Fibroblast of lung (primary cell): ENCODE measurements at regions not wholly inside any gene's neighbourhood (a gene's known extent, or its start where the extent isn't known, plus 50 kb on each side); places are given as distances from the start of the nearest gene placed in this dataset.

ENCODE experiments used
- DNase-seq, 2 donors: peaks; one replicate each; pipeline versions ENCODE4 v3.0.0 to v3.0.0-alpha.2; 2010; ENCODE audit warnings: low read depth in 2 of 2
- H2AFZ ChIP-seq: 2 replicates; pipeline ENCODE4 v1.5.1; 2012; ENCODE audit warnings: low read length, control low read depth, inconsistent platforms
- H3K27ac ChIP-seq: 2 replicates; pipeline ENCODE4 v1.5.1; 2011; ENCODE audit warnings: low read length, control low read depth; ENCODE audit not compliant: insufficient read depth
- H3K27me3 ChIP-seq: 2 replicates; pipeline ENCODE4 v1.5.1; 2011; ENCODE audit warnings: mild to moderate bottlenecking, low read length; ENCODE audit not compliant: control insufficient read depth, insufficient read depth
- H3K36me3 ChIP-seq: 2 replicates; pipeline ENCODE4 v1.5.1; 2011; ENCODE audit warnings: low read length; ENCODE audit not compliant: control insufficient read depth, insufficient read depth
- H3K4me1 ChIP-seq: 2 replicates; pipeline ENCODE4 v1.5.1; 2011; ENCODE audit warnings: low read length; ENCODE audit not compliant: control insufficient read depth, insufficient read depth; ENCODE audit errors: extremely low read depth
- H3K4me2 ChIP-seq: 2 replicates; pipeline ENCODE4 v1.5.1; 2011; ENCODE audit warnings: low read length, control low read depth; ENCODE audit not compliant: insufficient read depth; ENCODE audit errors: extremely low read depth
- H3K4me3 ChIP-seq, 4 experiments: fragments of 200-600 bp in 1 of 4; sonication (generic) in 1 of 4; replicated peaks in 1 of 4; 2 replicates each; pipeline ENCODE4 v1.5.1; 2011 to 2016; ENCODE audit warnings: low read length in 4 of 4, low read depth in 3 of 4, mild to moderate bottlenecking in 3 of 4, control low read depth in 2 of 4, inconsistent platforms in 1 of 4, mixed read lengths in 1 of 4; ENCODE audit not compliant: insufficient read depth in 1 of 4; ENCODE audit errors: control extremely low read depth in 1 of 4
- H3K79me2 ChIP-seq: 2 replicates; pipeline ENCODE4 v1.5.1; 2012; ENCODE audit warnings: mild to moderate bottlenecking, low read length, inconsistent platforms; ENCODE audit not compliant: control insufficient read depth, insufficient read depth
- H3K9ac ChIP-seq: 2 replicates; pipeline ENCODE4 v1.5.1; 2011; ENCODE audit warnings: mild to moderate bottlenecking, low read length, control low read depth; ENCODE audit not compliant: insufficient read depth
- H3K9me3 ChIP-seq: 2 replicates; pipeline ENCODE4 v1.5.1; 2012; ENCODE audit warnings: low read depth, low read length; ENCODE audit not compliant: control insufficient read depth, insufficient read depth
- H4K20me1 ChIP-seq: 2 replicates; pipeline ENCODE4 v1.5.1; 2011; ENCODE audit warnings: low read length; ENCODE audit not compliant: control insufficient read depth, insufficient read depth; ENCODE audit errors: extremely low read depth
- CTCF ChIP-seq, 2 donors: IDR thresholded peaks in 1 of 2; conservative IDR thresholded peaks in 1 of 2; 1 replicate in 1 of 2; 2 replicates in 1 of 2; pipeline ENCODE4 v1.5.1; 2011 to 2012; ENCODE audit warnings: low read length in 2 of 2, control low read depth in 1 of 2, inconsistent platforms in 1 of 2, low read depth in 1 of 2, mild to moderate bottlenecking in 1 of 2
- EZH2 ChIP-seq: IDR thresholded peaks from 2 replicates; pipeline ENCODE4 v1.5.1; 2012; ENCODE audit warnings: low read length, control low read depth, mild to moderate bottlenecking; ENCODE audit errors: missing control alignments

DNA sequence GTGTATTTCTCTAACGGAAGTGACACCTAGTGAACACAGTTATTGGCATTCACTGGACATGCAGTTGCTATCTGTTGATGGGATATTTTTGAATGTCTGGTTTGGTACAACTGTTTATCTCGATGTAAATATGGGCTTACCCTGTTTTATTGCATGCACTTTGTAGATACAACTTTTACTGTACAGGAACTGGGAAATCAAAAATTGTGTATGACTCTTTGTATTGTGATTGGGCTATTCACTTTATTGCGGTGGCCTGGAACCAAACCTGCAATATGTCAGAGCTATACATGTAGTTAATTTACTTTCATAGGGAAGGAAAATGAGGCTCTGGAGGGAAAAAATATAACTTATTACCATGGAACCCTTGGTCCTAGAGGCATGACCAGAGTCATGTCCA is 380.7 kb upstream of the KIRREL3 start:
- Histone ChIP-seq H3K27me3 (no peaks in the 10 kb centered on the region), H3K27ac (no peak overlapping the region), H3K79me2 (no peaks in the 10 kb centered on the region), H2AFZ (no peak overlapping the region), H3K9ac (no peak overlapping the region), H4K20me1 (no peaks in the 10 kb centered on the region), H3K9me3 (no peaks in the 10 kb centered on the region), H3K4me3 (no peak overlapping the region), H3K4me1 (no peaks in the 10 kb centered on the region), H3K4me2 (no peak overlapping the region), H3K36me3 (no peaks in the 10 kb centered on the region)
- no peak for TF ChIP-seq EZH2
- no peak for TF ChIP-seq CTCF (conservative IDR thresholded peaks at IDR 0.05 in 1 of 2, IDR thresholded peaks at IDR 0.05 in 1 of 2; ENCODE audit: low read depth in 1 of 2, low read length in 2 of 2)
- DNase-seq = no peak

- no peak for DNase-seq
- no peaks in the 10 kb centered on the region for H3K27me3 ChIP-seq
- H3K9me3 ChIP-seq = no peaks in the 10 kb centered on the region
- no peak overlapping the region for H2AFZ ChIP-seq
- H3K4me2 ChIP-seq = no peak overlapping the region
- no peak overlapping the region for H3K9ac ChIP-seq
- no peak overlapping the region for H3K27ac ChIP-seq
- no peaks in the 10 kb centered on the region for H3K79me2 ChIP-seq
- no peak overlapping the region for H3K4me3 ChIP-seq
- H3K4me1 ChIP-seq = no peaks in the 10 kb centered on the region
- TF ChIP-seq EZH2 (no peak), CTCF (conservative IDR thresholded peaks at IDR 0.05 in 1 of 2, IDR thresholded peaks at IDR 0.05 in 1 of 2; ENCODE audit: low read depth in 1 of 2, low read length in 2 of 2) (no peak)
- H4K20me1 ChIP-seq = no peaks in the 10 kb centered on the region
- H3K36me3 ChIP-seq = no peaks in the 10 kb centered on the region
Measured at GRCh38 chr11:127379686-127380085, 379.1 kb upstream of the KIRREL3 start.

DNA sequence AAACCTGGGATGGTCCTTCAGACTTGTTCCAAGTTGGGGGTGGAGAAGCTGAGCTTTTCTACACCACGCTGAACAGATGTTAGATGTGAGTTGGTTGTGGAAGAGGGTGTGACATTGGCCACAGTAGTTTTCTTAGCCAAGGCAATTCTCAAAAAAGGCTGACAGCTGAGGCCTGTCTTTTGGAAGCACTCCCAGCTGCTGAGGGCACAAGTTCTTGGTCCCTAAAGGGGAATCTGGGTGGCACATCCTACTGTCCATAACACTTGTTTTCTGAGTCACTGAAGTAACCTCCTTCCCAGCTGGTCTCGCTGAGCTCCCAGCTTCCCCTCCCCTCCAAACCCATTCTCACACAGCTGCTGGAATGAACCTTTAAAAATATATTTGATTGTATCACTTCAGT is 375.7 kb upstream of the KIRREL3 start:
- no peaks in the 10 kb centered on the region for H3K27me3 ChIP-seq
- no peaks in the 10 kb centered on the region for H3K4me1 ChIP-seq
- DNase-seq = no peak
- H3K9ac ChIP-seq = no peak overlapping the region
- no peaks in the 10 kb centered on the region for H4K20me1 ChIP-seq
- TF ChIP-seq EZH2 (no peak), CTCF (conservative IDR thresholded peaks at IDR 0.05 in 1 of 2, IDR thresholded peaks at IDR 0.05 in 1 of 2; ENCODE audit: low read depth in 1 of 2, low read length in 2 of 2) (no peak)
- no peaks in the 10 kb centered on the region for H3K79me2 ChIP-seq
- H3K4me3 ChIP-seq = no peak overlapping the region
- H3K9me3 ChIP-seq = no peaks in the 10 kb centered on the region
- H3K4me2 ChIP-seq = no peak overlapping the region
- H3K36me3 ChIP-seq = no peaks in the 10 kb centered on the region
- no peak overlapping the region for H2AFZ ChIP-seq
- H3K27ac ChIP-seq = no peak overlapping the region
